HG02642 (cell line): ENCODE measurements at regions not wholly inside any gene's neighbourhood (a gene's known extent, or its start where the extent isn't known, plus 50 kb on each side); places are given as distances from the start of the nearest gene placed in this dataset.
A peak's percentile ranks its signal among the peaks of the same experiment; 100 is the strongest.
"Not testable (repeated sequence)": the region's sequence is repeated elsewhere in the genome, so short reads cannot be mapped to it uniquely, and the experiment has no call there.

Experiments used
- ATAC-seq: cut with Tn5 transposase; IDR thresholded peaks from one replicate; pipeline ENCODE4 v1.9.1; 2021; ENCODE audit warnings: mild to moderate bottlenecking; ENCODE audit not compliant: unreplicated experiment, poor library complexity

- no peak for ATAC-seq
These were observed 312.3 kb upstream of the ID2 start for GRCh38 chr2:8369522-8369921.

DNA sequence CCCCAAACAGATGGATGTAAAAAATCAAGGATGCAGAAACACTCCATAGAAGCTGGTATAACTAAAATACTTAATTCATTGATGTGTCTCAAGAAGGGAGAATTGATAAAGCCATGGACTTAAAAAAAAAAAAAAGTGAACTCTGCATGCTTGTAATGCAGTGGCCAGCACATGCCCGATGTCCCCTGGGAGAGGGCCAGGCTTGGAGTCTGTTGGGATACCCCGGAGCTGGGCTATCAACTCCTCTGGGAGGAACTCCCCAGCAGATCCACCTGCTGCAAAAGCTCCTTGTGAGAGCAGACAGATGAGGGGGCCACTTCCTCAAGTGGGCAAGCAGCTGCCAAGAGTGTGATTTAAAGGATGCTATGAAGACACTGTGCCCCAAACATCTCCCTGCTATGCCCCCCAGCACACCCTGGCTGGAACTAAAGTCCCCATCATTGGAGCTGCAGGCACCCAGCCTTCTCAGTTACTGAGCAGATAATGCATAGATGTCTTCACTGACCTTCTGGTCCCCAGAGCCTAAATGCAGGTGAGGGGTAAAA is 311.5 kb upstream of the ID2 start:
- no peak for ATAC-seq

DNA sequence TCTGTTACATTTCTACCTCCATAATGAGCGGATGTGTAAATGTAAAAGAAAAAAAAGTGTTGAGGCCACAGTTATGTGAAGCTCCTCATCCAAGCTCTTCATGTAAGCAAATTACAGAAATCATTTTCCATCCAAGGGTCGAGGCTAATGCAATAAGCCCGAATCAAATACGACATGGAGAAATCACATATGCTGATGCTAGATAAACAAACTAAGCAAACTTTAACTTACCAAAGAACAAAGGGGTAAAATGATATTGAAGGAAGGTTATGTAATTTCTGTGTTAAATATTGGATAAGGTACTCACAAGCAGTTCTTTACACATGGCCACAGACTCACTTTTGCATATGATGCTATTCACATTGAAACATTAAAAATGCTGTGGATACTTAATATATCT is 310.2 kb upstream of the ID2 start:
- no peak for ATAC-seq

DNA sequence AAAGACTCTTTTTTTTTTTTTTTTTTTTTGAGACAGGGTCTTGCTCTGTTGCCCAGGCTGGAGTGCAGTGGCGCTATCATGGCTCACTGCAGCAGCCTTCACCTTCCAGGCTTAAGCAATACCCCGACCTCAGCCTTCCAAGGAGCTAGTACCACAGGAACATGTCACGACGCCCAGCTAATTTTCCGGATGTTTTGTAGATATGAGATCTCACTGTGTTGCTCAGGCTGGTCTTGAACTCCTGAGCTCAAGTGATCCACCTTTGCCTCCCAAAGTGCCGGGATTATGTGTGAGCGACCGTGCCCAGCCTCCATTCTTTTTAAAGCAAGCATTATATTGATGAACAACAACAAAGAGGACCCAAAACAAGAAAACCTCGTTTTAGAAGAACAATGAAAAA is 307.1 kb upstream of the ID2 start:
- ATAC-seq, result no peak

DNA sequence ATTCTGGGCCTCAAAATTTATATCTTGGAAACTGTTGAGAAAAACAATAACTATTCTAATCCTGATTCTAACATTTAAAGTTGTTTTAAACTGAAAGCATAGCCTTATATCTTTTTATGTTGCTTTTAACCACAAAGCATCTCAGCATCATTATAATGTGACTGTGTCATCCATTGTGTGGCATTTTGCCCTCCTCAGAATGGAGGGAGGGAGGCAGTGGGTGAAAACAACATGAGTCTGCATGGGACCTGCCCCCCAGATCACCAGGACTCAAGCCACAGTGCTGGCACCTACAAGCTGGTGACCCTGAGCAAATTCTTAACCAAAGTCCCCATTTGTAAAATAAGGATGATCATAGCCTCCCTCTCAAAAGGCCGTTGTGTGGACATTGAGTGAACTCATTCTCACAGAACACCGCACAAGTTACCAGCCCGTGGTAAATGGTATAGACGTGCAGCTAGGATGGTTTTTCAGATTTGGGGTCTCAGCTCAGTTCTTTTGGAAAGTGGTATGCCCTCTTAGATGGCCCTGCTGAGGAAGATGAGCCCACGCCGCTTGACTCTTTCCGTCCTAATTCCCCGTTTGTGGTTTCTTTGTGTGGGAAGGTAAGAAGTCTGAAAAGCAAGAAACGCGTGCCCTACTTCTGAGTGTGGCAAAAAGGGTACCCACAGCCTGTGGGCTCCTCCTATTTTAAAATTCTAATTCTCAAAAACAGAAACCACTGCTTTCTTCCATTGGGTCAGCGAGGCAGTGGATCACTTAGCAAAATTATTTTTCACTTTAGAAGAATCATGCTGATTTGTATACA is 305.0 kb upstream of the ID2 start:
- ATAC-seq, result no peak

- peak; percentile 75 for ATAC-seq
These were observed 303.6 kb upstream of the ID2 start for GRCh38 chr2:8378016-8378810.

DNA sequence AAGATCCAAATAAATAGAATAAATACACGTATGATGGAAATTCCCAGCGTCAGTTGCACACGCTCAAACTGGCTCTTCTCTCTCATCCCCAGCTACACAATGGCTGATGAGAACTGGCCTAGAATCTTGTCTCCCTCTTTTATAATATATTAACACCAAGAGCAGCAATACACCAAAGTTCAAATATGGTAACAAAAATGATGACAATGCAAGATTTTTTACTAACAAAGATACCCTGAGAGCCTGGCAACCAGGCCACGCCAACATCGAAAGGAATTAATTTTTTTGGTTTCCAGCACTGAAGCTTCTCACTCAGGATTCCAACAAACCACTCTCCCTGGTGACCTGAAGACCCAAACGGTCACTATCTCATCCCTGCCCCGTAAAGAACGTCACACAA is 302.7 kb upstream of the ID2 start:
- no peak for ATAC-seq

- no peak for ATAC-seq
These were observed 302.3 kb upstream of the ID2 start for GRCh38 chr2:8379549-8379948.

DNA sequence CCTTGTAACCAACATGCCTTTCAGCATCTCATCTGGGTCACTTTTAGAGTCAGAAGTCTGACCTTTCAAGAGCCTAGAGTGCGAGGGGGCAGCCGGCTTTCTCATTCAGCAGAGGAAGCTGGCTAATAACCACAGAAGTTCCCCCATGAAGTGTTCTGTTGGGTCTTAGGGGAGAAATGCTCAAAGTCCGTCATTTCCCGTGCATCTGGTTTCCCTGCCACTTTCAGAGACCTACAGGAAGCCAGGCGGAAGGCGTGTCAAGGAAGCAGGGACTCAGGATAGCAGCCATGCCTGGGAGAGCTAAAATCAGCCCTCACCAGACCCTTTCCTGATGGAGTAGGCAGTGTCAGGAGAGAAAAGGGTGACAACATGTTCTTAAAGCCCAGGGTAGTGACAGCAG is 301.8 kb upstream of the ID2 start:
- no peak for ATAC-seq

GRCh38 chr2:8380566-8380965 is 301.3 kb upstream of the ID2 start:
- no peak for ATAC-seq

DNA sequence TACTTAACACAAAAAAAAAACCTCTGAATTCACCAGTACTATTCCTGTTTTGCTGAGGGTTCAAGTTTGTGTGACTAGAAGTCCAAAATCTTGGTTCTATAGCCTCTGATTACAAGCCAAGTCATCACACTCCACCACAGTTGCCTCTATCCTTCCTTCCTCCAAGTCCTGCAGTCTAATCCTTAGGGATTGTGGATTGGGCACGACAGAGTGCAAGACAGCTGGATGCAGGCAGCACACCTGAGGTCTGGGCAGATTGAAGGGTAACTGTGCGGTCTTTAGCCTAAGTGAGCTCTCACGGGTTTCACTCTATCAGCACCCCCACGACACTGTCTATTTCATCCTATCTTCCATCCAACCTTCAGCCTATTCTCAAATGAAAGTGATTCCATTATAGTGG is 299.4 kb upstream of the ID2 start:
- ATAC-seq, result no peak

DNA sequence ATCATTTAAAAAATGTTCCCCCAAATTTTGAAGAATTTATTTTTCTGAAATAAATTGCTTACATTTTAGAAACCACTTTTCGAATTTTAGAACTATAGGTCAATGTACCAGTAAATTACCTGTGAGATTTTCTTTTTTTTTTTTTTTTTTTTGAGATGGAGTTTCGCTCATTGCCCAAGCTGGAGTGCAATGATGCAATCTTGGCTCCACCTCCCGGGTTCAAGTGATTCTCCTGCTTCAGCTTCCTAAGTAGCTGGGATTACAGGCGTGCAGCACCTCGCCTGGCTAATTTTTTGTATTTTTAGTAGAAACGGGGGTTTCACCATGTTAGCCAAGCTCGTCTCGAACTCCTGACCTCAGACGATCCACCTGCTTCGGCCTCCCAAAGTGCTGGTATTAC is 295.1 kb upstream of the ID2 start:
- ATAC-seq, result not testable (repeated sequence)

DNA sequence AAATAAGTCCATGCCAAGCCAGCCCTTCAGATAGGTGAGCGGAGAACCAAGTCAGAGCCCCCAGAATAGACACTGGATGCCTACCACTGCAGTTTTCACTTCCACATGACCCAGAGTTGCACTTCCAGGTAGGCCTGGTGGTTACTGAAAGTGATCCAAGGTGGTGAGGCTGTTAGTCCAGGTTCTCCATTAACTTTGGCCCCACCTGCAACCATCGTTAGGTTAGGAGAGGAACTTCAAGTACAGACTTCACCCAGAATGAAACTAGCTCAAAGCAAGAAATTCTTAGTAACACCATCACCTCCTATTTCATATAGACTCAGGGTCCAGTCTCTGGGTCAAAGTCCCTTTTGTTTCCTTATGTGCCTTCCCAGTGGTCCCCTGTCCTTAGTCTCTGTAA is 293.1 kb upstream of the ID2 start:
- ATAC-seq, result no peak

DNA sequence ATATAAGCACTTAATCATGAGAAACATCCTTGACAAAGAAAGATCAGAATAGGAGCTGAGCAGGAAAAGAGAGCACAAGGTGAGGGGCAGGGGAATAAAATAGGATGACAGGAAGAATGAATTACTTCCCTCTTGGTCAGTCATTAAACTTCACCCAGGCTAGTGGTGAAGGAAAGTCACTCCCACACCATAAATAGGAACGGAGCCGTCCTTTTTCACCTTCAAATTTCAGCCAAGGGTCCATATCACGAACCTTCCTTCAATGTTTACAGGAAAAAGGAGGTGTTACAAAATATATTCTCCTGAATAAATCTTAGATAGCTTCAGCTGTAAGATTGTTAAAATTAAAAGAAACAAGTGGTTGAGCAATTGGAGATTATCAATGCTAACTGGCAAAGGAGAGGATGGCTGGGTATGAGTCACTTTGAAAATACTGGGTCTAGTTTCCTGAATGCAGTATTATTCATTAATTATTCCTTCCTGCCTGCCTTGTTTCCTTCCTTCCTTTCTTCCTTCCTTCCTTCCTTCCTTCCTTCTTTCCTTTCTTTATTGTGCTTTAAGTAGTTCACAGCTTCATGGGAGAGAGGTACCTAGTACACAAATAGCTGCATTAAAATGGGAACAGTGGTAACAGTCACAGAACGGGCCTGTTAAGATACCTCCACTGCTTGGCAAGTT is 292.3 kb upstream of the ID2 start:
- no peak for ATAC-seq

DNA sequence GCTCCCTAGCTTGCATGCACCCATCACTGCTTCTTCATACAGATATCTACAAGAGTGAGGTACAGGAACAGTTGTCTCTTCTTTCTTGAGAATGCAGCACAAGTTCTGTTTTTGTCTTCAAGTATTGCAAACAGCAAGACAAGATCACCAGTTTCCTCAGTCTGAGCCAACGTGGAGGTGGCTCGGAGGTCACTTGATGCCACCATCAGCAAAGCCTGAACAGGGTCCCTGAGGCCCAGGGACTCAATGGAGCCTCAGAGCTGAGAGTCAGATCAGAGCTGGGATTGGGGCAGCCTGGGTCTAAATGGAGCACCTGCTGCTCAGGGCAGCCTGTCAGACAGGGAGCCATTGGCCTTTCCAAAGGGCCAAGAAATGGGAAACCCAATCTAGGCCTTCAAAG is 290.7 kb upstream of the ID2 start:
- ATAC-seq, result no peak

- no peak for ATAC-seq
These were observed 290.3 kb upstream of the ID2 start for GRCh38 chr2:8391584-8391983.

DNA sequence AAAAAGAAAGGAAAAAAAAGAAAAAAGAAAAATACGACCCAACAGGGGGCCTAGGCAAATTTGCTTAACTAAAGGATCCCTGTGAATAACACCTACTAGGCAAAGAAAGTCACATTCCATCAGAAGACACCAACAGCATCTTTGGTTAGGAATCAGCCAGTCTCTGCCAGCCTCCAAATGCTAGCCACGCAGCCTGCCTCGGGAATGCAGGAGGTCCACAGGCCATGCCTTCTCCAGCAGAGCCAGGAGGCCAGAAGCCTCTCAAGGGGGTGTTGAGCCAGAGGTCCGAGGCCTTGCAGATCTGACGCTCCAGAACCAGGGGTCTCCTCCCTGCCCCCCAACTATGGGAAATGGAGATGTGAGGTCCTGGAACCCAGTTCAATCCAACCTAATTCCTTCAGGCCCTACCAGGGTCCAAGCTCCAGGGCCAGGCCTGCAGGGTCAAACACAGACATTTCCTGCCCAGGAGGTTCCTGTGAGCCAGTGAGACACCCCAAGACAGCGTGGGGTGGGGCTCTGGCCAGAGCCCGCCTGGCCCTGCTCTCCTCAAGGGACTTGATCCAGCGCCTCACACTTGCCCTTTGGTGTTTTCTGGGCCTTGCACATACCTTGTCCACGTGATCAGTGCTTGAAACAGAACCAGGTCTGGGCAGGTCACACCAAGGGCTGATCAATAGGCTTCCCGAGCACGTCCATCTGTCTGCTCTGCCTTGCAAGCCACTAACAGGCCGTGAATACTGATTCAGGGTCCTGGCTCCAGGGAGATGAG is 289.6 kb upstream of the ID2 start:
- ATAC-seq, result no peak

DNA sequence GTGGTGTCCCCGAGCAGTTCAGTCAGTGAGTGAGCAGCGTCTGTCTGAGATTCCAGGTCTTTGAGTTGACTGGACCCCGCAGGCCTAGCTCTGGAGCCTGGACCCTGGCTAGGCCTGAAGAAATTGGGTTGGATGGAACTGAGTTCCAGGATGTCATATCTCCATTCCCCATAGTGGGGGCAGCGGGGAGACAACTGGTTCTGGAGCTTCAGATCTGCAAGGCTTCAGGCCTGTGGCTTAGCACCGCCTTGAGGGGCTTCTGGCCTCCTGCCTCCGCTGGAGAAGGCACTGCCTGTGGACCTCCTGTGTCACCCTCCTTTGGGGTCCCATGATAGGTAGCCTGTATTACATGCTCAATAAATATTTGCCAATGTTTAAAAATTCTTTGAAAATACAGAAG is 288.4 kb upstream of the ID2 start:
- no peak for ATAC-seq

DNA sequence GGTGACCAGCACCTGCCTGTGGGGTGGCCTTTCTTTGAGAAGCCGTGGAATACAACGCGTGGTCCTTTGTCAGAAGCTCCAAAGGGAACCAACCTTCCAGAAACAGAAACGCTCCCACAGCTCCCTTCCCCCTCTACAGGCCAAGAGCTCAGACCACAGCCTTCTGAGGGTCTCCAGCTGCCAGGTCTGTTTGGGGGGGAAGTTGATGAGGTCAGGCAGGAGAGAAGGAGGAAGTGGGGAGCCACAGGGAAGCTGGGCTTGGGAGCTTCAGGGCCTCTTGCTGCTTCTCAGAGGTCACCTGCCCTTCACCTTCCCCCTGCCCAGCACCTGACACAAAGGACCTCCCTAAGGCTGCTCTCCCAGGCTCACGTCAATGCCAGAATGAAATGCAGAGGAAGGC is 287.7 kb upstream of the ID2 start:
- no peak for ATAC-seq
